ENCODE measurements at regions not wholly inside any gene's neighbourhood (a gene's known extent, or its start where the extent isn't known, plus 50 kb on each side); places are given as distances from the start of the nearest gene placed in this dataset.
"Not testable (repeated sequence)": the region's sequence is repeated elsewhere in the genome, so short reads cannot be mapped to it uniquely, and the experiment has no call there.

DNA sequence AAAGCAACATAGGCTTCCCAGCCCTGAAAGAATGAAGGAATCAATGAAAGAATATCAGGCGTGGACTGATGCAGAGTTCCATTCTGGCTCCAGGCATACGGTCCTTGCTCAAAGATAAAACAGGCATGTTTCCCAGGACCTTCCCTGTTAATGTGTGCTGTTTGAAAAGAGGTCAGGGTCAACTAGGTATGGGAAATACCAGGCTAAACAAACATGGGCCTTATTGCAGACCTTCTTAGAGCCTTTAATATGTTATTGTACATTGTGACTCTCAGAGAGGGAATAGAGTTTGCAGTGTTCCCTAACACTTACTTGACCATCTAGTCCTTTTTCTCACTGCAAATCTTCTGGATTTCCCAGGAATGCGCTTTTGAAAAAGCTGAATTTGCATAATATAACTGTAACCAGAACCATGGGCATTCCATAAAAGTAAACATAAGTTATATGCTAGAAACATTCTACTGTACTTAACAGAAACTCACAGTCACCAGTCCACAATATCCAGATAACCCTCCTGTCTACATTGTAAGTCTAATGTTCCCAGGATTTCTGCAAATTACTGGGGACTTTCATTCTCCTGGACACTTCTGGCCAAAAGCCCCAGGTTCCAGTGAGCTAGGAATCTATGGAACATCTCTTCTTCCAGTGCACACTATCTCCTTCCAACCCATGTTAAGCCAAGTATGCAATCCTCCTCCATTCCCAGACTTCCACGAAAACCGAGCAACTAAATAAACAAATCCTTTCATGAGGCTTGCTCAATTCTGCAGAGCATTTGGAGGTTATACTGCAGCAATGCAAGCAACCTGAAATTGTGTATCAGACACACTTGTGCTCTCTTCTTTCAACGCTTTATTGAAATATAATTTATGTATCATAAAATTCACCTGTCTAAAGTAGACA lies 486.6 kb downstream of the SETD4 start:
- DNase-seq (ENCODE audit: low read depth in 2 of 2): no peak

DNA sequence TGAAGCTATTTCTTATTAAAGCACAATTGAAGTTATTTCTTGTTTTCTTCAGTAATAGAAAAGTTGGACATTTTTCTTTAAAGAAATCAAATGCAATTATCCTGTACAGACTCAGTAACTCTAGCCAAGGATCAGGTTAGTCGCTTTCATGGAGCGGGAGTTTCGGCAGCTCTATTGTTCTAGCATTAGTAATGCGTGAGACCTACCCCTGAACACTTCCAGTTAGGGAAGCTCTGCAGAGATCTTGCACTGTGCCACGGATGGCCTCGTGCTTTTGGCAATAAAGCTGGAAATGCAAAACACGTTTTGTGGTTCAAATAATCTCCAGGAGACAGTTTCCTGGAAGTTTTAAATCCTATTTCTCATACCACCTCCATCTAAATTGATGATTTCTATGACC lies 488.4 kb downstream of the SETD4 start:
- DNase-seq (ENCODE audit: low read depth in 2 of 2): no peak

DNA sequence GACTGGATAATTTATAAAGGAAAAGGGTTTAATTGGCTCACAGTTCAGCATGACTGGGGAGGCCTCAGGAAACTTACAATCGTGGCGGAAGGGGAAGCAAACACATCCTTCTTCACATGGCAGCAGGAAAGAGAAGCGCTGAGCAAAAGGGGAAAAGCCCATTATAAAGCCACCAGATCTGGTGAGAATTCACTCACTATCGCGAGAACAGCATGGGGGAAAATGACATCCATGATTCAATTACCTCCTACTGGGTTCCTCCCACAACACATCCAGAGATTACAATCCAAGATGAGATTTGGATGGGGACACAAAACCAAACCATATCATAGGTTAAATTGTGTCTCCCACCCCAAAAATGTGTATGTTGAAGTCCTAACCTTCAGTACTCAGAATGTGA lies 491.7 kb downstream of the SETD4 start:
- no peak for DNase-seq (ENCODE audit: low read depth in 2 of 2)

DNA sequence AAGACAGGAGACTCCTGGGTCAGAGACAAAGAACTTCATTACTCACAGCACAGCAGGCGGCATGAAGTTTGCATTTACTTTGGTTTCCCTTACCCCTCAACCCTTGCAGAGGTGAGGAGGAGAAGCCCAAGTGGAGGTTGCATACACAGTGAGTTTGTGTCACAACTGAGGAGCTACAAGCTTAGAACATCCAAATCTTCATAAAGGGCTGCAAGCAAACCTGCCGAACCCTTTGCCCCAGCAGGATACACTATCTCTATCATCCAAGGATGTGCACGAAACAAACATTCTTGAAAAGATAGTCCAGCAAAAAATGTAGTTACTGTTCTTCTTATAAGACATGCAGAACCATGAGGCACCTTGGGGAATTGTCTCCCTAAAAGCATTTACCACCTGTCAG lies 493.5 kb downstream of the SETD4 start:
- DNase-seq (ENCODE audit: low read depth in 2 of 2): no peak

DNA sequence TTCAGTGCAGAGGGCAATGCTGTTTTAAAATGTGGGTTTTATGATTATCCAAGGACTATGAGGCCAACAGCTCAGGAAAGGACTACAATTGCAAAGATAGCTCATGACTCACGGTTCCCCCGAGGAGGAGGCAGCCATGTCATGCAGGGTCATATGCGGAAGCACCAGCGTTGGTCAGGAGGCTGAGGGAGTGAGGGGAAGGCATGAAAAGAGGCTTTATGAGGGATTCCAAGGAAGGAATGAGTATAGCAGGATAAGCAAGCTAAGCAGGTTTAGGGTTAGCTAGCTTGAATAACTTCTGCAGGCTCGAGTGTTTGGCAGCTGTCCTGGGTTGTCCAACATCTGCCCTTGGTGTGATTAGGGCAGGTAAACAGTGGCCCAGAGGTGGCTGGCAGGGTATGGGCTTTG lies 495.1 kb downstream of the SETD4 start:
- DNase-seq (ENCODE audit: low read depth in 2 of 2): peak; percentile 52 to 54

DNA sequence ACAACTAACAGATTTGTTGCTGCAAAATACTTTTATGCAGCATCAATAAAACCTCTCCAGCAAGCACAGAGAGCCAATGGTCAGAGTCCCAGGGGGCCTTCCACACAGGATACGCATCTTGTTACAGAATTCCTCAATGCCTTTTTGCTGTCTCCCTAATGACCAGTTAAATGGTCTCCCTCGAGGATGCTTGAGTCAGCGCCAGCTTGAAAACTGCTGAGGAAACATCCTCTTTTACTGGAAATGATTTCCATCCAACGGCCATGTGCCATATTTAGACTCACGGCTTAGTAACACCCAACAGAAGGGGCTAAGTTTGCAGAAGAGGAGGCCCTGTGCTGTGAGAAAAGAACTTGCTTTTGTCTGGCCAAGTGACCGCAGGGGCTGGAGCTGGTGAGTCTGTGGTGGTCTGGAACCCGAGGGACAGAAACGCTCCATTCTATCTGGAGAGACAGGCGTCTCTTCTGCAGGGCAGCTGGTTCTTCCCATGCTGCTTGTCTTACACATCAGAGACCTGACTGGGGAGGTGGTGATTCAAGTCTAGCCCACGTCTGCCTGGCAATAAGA lies 496.4 kb downstream of the SETD4 start:
- DNase-seq (ENCODE audit: low read depth in 2 of 2): peak; percentile 99

DNA sequence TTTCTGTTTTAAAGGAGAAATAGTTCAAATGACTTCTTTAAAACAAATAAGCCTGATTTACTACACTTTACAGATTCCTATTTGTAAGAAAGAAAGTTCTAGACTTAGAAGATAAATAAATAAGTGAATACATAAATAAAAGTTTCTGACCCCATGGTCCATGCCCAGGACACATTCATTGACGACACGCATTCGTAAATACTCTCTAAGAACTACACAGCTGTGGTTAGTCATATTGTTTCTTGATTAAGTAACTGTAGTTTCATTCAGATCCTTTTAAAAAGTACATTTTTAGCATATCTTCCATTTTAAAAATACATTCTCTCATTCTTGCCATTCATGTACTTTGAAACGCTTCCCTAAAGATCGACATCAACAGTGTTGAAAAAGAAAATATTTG lies 497.4 kb downstream of the SETD4 start:
- DNase-seq (ENCODE audit: low read depth in 2 of 2): no peak

DNA sequence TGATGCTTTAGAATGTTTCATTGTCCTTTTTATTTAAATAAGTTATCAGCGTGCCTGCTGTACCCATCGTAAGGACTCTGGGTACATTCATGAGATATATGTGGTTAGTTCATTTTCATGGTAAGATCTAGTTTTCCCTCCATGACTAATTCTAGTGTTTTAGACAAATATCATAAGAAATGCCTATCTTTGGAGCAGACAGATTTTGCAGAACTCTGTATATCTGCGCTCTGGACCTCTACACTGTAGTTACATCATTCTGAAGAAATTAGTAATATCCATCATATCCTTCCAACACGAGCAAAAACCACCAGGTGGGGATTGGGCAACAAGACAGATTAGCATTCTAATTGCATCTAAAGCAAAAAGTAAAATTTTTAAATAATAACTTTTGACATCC lies 499.2 kb downstream of the SETD4 start:
- DNase-seq (ENCODE audit: low read depth in 2 of 2): no peak

DNA sequence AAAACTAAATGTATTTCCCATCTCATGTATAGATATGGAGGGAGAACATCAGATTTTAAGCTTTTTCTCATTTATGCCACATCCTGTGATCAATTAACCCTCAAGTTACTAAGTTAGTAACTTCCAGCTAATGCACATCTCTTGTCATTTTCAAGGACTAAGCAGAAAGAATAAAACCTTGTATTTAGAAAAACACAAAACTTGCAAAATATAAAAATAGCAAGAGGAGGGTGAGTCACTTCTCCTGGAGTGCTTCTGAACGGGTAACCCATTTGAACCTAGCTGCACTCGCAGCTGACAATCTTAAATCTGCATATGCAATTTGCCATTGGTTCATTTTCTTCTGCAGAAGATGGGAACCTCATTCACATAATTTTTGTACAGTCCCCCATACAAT lies 500.5 kb downstream of the SETD4 start:
- DNase-seq (ENCODE audit: low read depth in 2 of 2): no peak

DNA sequence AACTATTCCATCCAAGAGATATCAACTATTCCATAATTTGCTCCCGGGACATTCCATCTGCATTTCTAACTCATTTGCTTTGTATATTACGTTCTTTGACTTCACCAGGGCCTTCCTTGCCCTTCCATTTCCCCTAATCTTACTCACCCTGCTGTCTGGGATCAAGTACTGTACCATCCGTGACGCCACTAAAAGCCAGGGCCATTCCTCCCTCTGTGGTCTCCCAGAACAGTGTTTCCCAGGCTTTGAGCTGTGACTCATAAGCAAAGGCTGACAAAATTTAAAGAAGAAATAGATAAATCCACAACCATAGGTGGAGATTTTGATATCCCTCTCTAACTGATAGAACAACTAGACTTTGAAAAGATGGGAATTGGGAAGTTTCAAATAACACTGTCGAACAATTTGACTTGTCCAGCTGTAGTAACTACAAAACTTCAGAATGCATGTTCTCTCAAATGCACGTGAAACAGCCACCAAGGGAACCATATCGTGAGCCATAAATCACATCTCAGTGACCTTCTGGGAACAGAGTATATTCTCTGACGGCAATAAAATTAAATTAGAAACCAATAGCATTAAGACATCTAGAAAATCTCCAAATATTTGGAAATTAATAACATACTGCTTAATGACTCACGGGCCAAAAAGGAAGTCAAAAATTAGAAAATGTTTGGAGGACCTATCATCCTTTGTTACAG lies 501.0 kb downstream of the SETD4 start:
- DNase-seq (ENCODE audit: low read depth in 2 of 2): peak; percentile 85 to 87

DNA sequence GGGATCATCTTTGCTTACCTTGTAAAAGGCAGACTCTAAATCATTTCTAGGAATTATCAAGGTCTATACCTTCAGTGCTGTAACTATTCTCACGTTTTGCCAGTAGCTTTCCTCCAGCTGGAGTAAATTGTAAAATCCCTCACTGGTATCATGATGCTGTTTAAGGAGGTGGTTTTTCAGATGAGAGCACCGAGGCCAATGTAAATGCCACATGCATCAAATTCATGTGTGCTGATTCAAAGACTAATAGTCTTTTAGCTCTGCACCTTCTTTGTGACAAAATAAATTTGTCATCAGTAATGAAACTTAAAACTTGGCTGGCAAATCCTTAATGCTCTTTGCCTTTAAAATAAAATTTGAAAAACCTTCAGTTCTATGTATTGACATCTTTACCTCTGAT lies 503.8 kb downstream of the SETD4 start:
- DNase-seq (ENCODE audit: low read depth in 2 of 2): no peak

DNA sequence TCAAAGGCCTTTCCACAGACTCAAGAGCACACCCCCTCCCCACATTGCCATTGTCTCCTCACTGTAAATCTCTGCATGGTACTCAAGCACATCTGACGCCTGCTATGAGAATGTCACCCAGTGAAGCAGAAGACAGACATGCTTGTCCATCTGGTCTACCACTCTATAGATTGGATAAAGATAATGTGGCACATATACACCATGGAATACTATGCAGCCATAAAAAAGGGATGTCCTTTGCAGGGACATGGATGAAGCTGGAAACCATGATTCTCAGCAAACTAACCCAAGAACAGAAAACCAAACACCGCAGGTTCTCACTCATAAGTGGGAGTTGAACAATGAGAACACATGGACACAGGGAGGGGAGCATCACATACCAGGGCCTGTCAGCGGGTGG lies 503.4 kb upstream of the RUNX1 start:
- DNase-seq (ENCODE audit: low read depth in 2 of 2): not testable (repeated sequence)

DNA sequence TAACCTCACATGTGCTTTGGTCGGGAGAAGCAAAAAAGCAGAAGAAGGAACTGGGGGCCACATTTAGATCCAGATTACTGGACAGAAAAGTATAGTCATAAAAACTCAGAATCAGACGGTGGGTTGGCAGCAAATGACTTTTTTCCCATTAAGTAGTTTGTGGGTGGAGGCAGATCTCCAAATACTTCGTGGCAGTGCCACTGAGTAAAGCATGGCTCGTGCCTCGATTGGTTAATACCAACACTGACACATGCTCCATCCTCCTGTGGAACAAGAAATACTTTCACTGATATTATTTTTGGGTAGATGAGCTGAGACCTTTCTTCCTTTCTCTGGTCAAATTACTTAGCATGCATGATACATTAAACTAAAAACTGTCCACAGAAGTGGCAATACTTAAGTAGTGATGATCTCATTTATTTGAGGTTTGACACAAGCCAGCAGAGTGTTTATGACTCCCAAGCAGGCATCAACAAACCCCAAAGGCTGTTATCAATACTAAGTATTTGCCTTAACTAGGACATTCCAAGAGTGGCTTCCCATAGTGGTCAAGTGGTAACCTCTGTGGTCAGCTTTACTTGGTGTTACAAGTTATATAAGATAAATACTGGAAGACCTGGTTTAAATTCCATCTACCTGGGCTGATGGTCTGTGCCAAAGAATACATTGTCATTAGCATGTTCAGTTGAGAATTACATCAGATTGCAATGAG lies 500.0 kb upstream of the RUNX1 start:
- no peak for DNase-seq (ENCODE audit: low read depth in 2 of 2)

DNA sequence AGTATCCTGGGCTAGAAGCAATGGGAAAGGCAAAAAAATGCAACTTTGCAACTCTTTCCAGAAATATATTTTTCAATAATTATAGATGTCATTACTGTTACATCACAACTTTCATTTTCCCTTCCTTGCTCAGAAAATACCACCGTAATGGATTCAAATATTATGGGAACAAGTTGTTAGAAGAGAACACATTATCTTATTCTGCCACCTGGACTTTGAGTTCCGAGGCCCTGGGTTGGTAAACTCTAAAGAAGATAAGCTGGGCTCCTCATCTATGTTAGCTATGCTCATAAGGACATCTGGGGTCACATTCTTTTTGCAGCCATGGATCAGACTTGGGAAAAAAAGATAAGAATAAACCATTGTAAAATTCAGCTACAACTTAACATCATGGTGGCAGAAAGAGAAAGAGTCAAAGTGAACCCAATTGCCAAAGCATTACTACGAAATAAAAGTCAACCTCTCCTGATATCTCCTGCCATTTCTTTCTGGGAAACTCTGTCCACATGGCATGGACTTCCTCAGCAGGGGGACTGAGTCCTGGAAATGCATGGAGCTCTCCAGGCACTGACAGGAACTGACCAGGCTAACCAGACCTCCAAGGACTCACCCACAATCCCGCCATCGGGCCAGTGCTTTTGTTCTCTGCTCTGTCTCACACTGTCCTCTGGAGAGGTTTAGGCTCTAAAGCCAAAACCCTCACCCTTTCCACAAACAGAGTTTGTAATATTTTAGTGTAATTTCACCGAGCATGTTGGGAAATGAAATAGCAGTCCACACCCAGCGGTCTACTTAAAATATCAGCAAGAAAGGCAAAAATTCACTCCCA lies 499.1 kb upstream of the RUNX1 start:
- no peak for DNase-seq (ENCODE audit: low read depth in 2 of 2)

DNA sequence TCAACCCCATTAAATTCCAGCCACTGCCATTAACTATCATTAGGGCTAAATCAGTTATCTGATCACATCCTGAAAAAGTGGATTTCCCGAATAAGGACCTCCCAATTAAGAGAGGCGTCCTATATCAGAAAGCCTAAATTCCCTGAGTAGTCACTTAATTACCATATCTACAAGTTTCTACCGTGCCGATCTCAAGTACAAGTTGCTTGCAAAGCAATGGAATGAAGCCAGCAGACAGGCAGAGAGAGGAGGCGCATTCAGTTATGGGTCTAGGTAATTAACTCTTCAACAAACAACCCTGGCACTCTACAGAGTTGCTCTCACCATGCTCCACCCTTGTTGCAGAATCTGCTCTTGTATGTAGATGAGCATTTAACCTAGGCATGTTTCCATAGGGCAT lies 494.6 kb upstream of the RUNX1 start:
- no peak for DNase-seq (ENCODE audit: low read depth in 2 of 2)

DNA sequence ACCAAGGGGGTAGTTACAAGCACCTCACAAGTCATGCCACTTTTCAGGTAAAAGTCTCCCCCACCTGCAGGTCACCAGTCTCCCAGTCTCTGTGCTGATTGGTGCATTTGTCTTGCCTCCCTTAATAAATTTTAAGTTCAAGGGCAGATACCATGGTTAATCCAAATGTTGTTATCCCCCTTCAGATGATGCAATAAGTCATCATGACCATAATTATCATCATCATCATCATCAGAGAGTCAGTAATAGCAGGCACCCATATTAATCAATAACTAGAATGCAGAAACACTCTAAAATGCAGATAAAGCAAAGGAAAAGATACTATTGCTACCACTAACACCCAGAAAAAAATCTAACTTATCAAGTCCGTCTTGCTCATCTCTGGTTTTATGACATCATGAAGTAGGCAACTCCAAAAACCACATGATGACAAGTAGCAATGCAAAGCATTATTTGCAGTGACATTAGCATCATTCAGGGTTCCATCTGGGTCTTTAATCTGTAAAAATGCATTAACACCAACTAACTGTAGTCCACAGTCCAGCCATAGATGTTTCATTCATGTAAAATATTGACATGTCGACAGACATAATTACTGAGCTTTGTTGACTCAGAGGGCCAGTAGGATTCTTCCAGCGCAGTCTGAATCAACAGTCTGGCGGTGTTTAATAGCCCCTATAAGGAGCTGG lies 492.0 kb upstream of the RUNX1 start:
- peak; percentile 97 to 98 for DNase-seq (ENCODE audit: low read depth in 2 of 2)

DNA sequence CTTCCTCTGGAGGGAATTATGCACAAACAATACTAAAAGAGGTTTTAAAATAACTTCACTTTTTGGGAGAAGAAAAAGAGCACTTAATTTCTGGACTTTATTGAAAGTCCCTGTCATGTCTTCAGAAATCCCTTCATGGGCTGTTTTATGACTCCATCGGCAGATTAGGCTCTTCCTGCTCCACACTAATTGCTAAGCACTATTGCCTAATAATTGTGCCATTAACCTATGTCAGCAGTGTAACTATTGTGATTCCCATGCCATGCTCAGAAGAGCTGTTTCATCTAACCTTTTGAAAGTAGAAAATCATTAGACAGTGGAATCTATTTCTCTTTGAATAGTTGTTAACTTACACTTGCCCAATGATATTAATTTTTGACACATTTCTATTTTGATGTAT lies 489.3 kb upstream of the RUNX1 start:
- no peak for DNase-seq (ENCODE audit: low read depth in 2 of 2)

DNA sequence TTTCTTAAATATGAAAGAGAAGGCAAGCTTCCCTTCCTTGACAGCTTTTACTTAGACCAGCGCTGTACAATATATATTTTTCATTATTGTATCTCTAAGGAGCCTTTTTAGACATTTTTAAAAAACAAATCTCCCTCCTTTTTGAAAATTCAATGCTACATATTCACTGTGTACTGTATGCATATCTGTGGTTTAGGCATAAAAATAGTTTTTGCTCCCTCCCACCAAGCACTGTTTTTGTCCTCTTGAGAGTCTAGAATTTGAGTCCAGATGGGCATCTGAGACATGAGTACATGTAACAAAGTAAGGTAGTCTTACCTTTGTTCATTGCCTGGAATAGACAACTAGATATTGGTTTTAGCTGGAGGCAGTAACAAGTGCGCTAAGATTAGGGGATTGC lies 488.5 kb upstream of the RUNX1 start:
- no peak for DNase-seq (ENCODE audit: low read depth in 2 of 2)

DNA sequence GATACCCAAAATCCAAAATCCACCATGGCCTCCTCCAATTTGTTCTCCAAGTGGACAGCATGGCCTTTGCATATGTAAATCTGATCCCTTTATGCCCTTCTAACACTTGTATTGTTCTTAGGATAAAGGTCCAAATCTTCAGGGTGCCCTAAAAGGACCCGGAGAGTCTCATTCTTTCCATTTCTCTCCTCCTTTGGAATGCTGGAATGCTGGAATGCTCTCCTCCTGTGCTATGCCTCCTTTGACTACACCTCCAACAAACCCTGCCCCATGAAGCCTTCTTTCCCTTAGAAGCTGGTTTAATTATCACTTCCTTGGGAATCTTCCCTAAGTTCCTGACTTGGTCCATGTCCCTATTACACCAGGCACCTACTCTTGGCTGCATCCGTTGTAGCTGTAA lies 484.8 kb upstream of the RUNX1 start:
- DNase-seq (ENCODE audit: low read depth in 2 of 2): no peak

DNA sequence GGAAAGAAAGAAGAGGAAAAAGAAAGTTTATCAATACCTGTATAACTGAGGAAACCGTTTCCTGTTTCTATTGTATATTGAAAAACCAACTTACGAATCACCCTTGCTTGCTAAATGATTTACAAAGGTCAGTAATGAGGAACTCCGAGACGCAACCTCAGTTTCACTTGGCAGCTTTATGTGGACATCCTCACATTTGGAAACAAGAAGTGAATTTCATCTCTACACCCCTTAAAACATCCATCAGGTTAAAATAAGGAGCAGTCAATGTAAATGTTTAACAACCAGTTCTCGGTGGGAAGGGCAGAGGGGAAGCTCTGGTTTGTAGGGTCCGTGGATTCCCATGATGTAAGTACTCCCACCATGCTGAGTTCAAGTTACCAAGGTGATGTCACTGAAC lies 481.7 kb upstream of the RUNX1 start:
- no peak for DNase-seq (ENCODE audit: low read depth in 2 of 2)
